Stimulated activated CD4-positive, alpha-beta T cell treated with anti-CD3 and anti-CD28 coated beads, Interleukin-2, amount 100 ng/mL, for 24 hours (primary cell): ENCODE measurements at regions not wholly inside any gene's neighbourhood (a gene's known extent, or its start where the extent isn't known, plus 50 kb on each side); places are given as distances from the start of the nearest gene placed in this dataset.

Experiments
- DNase-seq, 2 donors: peaks; one replicate each; pipeline ENCODE4 v3.0.0-alpha.2; 2020

GRCh38 chr20:39110819-39111136 is 148.6 kb downstream of the DHX35 start:
- DNase-seq = no peak

- no peak for DNase-seq
These were observed 148.0 kb downstream of the DHX35 start for GRCh38 chr20:39109933-39110818.

GRCh38 chr20:39108746-39109145 is 146.6 kb downstream of the DHX35 start:
- DNase-seq = no peak

DNA sequence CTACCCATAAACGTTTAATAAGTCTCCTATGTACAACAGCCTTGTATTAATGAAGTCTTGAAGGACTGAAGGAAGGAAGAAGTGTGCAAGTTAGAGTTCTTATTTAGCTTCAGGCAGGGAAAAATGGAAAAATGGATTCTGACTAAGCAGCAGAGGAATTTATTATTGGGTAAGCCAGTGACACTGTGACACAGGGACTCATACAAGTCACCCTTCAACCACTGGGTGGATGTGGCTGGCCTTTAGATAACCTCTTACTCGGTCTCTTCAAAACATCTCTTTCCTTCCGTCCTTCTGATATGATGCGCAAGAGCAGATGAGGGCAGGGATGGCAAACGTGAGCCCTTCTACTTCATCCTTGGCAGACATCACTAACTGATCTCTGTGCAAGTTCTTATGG is 145.6 kb downstream of the DHX35 start:
- DNase-seq = no peak

- no peak for DNase-seq
These were observed 144.6 kb downstream of the DHX35 start for GRCh38 chr20:39106791-39107190.

DNA sequence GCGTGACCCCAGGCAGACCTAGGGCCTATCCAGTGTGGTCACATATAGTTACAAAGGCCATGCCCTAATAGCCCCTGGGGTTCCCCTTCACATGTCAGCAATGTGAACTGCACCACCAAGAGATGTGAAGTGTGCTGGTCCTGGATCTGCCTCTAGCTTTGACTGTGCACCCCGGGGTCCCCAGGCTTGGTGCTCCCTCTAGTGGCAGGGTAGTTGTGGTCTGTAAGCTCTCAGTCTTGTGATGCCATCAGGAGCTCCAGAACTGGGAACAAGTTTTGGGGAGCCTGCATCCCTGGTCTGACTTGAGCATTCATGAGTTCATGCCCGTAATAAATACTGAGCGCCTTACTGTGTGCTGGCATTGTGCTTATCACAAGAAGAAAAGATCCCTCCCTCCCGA is 143.4 kb downstream of the DHX35 start:
- no peak for DNase-seq

GRCh38 chr20:39103732-39104131 is 141.6 kb downstream of the DHX35 start:
- DNase-seq = no peak

DNA sequence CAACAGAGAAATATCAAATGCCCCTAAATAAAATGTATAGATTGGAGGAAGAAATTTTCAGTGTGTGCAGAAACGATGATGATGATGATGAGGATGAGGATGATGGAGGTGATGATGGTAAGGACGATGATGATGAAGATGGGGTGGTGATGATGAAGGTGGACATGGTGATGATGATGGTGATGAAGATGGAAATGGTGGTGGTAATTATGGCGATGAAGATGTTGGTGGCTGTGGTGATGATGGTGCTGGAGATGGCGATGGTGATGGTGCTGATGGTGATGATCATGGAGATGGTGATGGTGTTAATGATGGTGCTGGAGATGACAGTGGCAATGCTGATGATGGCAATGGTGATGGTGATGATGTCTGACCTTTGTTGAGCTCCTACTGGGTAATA is 141.2 kb downstream of the DHX35 start:
- DNase-seq = no peak

DNA sequence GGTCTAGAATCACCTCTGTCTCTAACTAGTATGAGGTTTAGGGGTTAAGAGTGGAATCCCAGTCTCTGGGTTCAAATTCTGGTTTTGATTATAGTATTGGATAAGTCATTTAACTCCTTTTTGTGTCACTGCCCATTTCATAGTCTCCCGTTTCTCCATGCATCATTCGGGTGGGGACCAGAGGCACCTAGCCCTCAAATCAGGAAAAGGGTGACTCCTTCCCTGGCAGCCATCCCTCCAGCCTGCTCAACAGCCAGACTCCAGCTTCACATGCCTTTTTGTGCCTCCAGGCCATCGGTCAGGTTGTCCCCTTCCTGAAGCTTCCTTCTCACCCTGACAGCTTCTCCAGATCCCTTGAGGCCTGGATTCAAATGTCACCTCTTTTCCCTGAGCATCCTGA is 139.8 kb downstream of the DHX35 start:
- DNase-seq = no peak

DNA sequence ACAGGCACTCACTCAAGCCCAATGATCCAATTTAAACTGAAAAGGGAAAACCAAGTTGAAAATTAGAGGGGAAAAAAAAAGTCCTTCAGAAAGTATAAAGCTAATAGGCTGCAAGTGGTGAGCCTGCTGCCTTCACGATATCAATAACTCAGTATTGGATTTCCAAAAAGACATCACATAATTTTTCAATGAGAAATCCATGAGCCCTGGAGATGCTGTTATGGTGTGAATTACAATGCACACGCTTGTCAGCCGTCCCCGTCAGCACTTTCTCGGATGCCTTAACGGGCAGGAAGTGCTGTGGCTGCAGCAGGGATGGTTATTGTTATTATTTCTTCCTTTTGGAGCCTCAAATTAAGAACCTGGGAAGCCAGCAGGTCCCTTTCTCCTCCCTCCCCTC is 138.5 kb downstream of the DHX35 start:
- no peak for DNase-seq

DNA sequence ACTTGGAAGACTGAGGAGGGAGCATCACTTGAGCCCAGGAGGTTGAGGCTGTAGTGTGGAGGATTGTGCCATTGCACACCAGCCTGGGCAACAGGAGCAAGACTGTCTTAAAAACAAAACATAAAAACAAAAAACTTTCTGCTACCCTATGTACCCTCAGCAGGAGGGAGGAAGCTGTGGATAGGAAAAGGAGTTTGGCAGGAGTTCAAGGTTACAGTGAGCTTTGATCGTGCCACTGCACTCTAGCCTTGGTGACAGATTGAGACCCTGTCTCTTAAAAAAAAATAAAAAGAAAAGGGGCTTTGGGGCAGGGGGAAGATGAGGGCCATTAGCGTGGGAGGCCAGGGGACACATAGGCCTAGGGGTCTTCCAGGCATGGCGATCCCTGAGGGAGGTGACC is 135.7 kb downstream of the DHX35 start:
- no peak for DNase-seq

GRCh38 chr20:39095870-39096269 is 133.7 kb downstream of the DHX35 start:
- DNase-seq = no peak

GRCh38 chr20:39094391-39094790 is 132.2 kb downstream of the DHX35 start:
- no peak for DNase-seq

DNA sequence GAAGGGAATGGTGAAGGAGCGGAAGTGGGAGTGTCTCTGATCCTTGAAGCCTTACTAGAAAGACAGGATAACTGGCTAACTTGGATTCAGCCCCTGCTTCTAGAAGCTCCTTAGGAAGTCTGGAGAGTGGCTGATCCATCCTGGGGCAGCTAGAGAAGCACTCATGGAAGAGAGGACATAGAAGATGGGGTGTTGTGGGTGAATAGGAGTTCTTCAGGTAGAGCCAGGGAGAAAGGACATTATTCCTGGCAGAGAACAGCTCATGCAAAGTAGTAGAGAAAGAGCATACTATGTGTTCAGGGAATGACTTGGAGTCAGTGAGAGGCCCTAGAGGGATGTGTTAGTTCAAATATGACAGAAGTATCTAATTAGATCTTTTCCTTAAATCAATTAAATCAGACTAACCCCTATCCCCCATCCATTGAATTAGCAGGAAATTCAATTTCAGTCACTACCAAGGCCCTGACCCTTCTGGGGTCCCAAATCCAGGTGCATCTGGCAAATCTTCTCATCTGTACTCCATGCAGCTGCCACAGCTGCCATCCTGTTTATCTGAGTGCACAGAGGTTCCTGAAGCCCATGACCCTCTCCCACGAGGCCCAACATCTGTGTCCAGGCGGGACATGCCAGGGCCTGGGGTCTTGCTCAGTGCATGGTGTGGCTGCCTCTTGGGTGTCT is 130.7 kb downstream of the DHX35 start:
- no peak for DNase-seq

DNA sequence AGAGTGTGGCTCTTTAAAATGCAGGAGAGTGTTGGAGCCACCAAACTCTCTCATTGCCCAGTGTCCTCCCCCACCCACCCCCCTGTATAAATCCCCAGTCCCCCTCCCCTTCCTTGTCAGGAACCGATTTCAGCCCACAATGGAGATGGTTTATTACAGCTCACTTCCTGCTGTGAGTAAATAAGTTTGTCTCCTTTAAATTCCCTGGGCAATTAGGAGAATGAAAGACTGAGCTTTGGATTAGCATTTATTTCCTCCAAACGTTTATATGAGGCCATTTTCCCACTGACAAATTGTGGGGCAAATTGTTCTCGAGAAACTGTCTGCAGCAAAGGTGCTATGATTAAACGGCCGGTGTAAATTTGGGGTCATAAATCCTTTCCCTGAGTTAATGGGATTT is 128.8 kb downstream of the DHX35 start:
- no peak for DNase-seq

DNA sequence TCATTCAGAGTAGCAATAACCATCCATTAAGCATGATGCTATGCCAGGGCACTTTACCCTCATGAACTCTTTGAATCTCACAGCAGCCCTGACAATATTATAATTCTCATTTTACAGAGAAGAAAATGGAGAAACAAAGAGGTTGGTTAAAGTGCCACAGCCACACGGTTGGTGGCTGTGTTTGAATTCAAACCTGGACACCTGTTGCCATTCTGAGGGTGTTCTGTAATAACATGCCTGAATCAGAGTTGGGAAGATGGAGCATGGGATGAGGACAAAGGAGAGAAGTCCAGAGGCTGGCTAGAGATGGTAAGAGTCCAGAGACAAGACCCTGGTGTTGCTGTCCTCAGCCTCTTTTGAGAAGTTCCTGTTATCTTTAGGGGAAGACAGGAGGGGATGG is 127.7 kb downstream of the DHX35 start:
- no peak for DNase-seq
